ENCODE measurements at regions not wholly inside any gene's neighbourhood (a gene's known extent, or its start where the extent isn't known, plus 50 kb on each side); places are given as distances from the start of the nearest gene placed in this dataset.

DNA sequence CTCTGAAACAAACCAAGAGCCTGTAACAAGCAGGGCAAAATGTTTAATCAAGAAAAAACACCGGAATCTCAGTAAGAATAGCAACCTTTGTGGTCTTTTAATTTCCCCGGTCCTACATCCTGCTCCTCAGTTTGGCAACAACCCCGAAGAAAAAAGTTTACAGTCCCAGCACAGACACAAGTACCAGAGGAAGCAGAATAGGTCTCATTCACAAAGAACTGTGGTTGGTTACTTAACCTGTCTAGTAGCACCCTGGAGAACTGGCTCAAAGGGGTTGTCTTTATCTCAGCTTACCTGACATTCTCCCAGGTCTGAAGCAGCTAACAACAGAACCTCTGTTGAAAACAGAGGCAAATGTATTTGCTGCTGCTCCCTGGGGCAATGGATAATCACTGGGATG lies 399.3 kb downstream of the AJAP1 start:
- no peaks in the 10 kb centered on the region for H3K9me3 ChIP-seq
- intact Hi-C loops (cut with DNase I; ENCODE audit: low total_unique reads) = no loop called here
- 34 to 48% methylated on average over 3 of the region's 3 CpGs for WGBS, 2 donors
- H3K27me3 ChIP-seq = no peaks in the 10 kb centered on the region
- no peak for DNase-seq
- TF ChIP-seq, protein P1, sequence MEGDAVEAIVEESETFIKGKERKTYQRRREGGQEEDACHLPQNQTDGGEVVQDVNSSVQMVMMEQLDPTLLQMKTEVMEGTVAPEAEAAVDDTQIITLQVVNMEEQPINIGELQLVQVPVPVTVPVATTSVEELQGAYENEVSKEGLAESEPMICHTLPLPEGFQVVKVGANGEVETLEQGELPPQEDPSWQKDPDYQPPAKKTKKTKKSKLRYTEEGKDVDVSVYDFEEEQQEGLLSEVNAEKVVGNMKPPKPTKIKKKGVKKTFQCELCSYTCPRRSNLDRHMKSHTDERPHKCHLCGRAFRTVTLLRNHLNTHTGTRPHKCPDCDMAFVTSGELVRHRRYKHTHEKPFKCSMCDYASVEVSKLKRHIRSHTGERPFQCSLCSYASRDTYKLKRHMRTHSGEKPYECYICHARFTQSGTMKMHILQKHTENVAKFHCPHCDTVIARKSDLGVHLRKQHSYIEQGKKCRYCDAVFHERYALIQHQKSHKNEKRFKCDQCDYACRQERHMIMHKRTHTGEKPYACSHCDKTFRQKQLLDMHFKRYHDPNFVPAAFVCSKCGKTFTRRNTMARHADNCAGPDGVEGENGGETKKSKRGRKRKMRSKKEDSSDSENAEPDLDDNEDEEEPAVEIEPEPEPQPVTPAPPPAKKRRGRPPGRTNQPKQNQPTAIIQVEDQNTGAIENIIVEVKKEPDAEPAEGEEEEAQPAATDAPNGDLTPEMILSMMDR (IDR thresholded peaks at IDR 0.05) = no peak
- no peak for TF ChIP-seq POLR2A (IDR thresholded peaks at IDR 0.05)
- no peaks in the 10 kb centered on the region for H3K4me1 ChIP-seq
- H3K4me3 ChIP-seq = no peak overlapping the region
- no peak overlapping the region for H3K27ac ChIP-seq
- no peaks in the 10 kb centered on the region for H3K36me3 ChIP-seq (ENCODE audit: low read depth, missing control alignments)

GRCh38 chr1:5029136-5029535 lies 374.7 kb downstream of the AJAP1 start:
- WGBS, 2 donors = 79 to 84% methylated on average over 2 of the region's 2 CpGs
- intact Hi-C loops (cut with DNase I; ENCODE audit: low total_unique reads) = no loop called here
- no peaks in the 10 kb centered on the region for H3K9me3 ChIP-seq

GRCh38 chr1:5012249-5012648 lies 357.8 kb downstream of the AJAP1 start:
- Histone ChIP-seq H3K27ac (no peak overlapping the region), H3K9me3 (no peaks in the 10 kb centered on the region), H3K27me3 (no peaks in the 10 kb centered on the region), H3K4me1 (no peaks in the 10 kb centered on the region), H3K4me3 (no peak overlapping the region), H3K36me3 (ENCODE audit: low read depth, missing control alignments) (no peaks in the 10 kb centered on the region)
- no peak for DNase-seq
- intact Hi-C loops (cut with DNase I; ENCODE audit: low total_unique reads) = no loop called here
- WGBS, 2 donors = 88 to 90% methylated on average over 3 of the region's 3 CpGs
- no peak for TF ChIP-seq POLR2A (IDR thresholded peaks at IDR 0.05)
- TF ChIP-seq, protein P1 (IDR thresholded peaks at IDR 0.05) = no peak

More at GRCh38 chr1:5029136-5029535, 374.7 kb downstream of the AJAP1 start:
- H3K4me3 ChIP-seq = no peak overlapping the region
- DNase-seq = no peak
- no peaks in the 10 kb centered on the region for H3K4me1 ChIP-seq
- H3K27ac ChIP-seq = no peak overlapping the region
- H3K36me3 ChIP-seq (ENCODE audit: low read depth, missing control alignments) = no peaks in the 10 kb centered on the region
- TF ChIP-seq, protein P1 (IDR thresholded peaks at IDR 0.05) = no peak
- no peak for TF ChIP-seq POLR2A (IDR thresholded peaks at IDR 0.05)
- H3K27me3 ChIP-seq = no peaks in the 10 kb centered on the region

DNA sequence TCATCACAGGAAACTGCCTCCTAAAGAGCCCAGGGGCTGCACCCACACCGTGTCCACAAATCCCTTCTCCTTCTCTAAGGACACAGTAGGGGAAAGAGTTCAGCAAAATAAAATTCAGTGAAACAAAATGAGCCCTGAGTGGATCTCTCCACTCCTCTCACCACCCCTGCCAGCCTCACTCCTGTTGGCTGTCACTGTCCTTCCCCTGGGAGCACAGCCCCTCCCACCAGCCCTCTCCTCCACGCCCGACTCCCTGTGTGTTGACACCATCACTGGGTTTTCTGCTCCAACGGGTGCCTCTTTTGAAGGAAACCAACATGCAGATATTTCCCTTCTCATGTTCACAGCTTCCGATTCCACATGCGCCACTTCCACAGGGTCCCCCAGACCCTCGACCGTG lies 356.2 kb downstream of the AJAP1 start:
- 80 to 81% methylated on average over 8 of the region's 8 CpGs for WGBS, 2 donors
- no peak for TF ChIP-seq POLR2A (IDR thresholded peaks at IDR 0.05)
- TF ChIP-seq, protein P1 (IDR thresholded peaks at IDR 0.05) = no peak
- DNase-seq = no peak
- Histone ChIP-seq H3K27me3 (no peaks in the 10 kb centered on the region), H3K36me3 (ENCODE audit: low read depth, missing control alignments) (no peaks in the 10 kb centered on the region), H3K4me1 (no peaks in the 10 kb centered on the region), H3K27ac (no peak overlapping the region), H3K4me3 (no peak overlapping the region), H3K9me3 (no peaks in the 10 kb centered on the region)
- intact Hi-C loops (cut with DNase I; ENCODE audit: low total_unique reads) = no loop called here

GRCh38 chr1:5010236-5010635 lies 355.8 kb downstream of the AJAP1 start:
- H3K36me3 ChIP-seq (ENCODE audit: low read depth, missing control alignments) = no peaks in the 10 kb centered on the region
- intact Hi-C loops (cut with DNase I; ENCODE audit: low total_unique reads) = no loop called here
- TF ChIP-seq POLR2A (IDR thresholded peaks at IDR 0.05) = no peak
- TF ChIP-seq, protein P1 (IDR thresholded peaks at IDR 0.05) = no peak
- WGBS, 2 donors = 89 to 95% methylated on average over 4 of the region's 4 CpGs
- no peaks in the 10 kb centered on the region for H3K4me1 ChIP-seq
- no peak overlapping the region for H3K4me3 ChIP-seq
- H3K9me3 ChIP-seq = no peaks in the 10 kb centered on the region
- DNase-seq = no peak
- H3K27ac ChIP-seq = no peak overlapping the region
- H3K27me3 ChIP-seq = no peaks in the 10 kb centered on the region
